ENCODE measurements at regions not wholly inside any gene's neighbourhood (a gene's known extent, or its start where the extent isn't known, plus 50 kb on each side); places are given as distances from the start of the nearest gene placed in this dataset.

DNA sequence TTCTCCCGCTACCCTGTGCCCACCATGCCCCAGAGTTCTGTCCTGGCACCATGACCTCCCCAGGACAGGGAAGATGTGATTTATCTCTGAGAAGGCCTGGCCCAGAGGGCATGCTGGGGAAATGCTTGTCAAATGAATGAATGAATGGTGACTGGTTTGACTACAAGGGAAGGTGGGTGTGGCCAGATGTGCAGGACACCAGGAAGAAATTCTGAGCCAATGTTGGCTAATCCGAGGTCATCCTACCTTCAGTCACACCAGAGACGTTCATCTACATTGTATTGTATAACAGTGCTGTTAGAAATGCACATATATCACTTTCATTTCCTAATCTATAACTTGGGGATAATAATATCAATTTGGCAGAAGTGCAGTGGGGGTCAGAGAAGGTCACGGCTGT, 138.4 kb downstream of the FAM43A start:
- TF ChIP-seq POLR2AphosphoS5 (IDR thresholded peaks at IDR 0.05; ENCODE audit: borderline replicate concordance, low read depth, low read length) (no peak), EZH2 (IDR thresholded peaks at IDR 0.05) (no peak)

Data from SK-N-MC (cell line).